Epithelial cell of prostate (primary cell): ENCODE measurements at regions not wholly inside any gene's neighbourhood (a gene's known extent, or its start where the extent isn't known, plus 50 kb on each side); places are given as distances from the start of the nearest gene placed in this dataset.

Experiments used
- DNase-seq: peaks from one replicate; pipeline ENCODE4 v3.0.0-alpha.2; 2011; ENCODE audit warnings: low read depth, low spot score
- H3K27ac ChIP-seq: fragments of 450-650 bp; 2 replicates; pipeline ENCODE4 v1.5.1; 2017; ENCODE audit warnings: mild to moderate bottlenecking

DNA sequence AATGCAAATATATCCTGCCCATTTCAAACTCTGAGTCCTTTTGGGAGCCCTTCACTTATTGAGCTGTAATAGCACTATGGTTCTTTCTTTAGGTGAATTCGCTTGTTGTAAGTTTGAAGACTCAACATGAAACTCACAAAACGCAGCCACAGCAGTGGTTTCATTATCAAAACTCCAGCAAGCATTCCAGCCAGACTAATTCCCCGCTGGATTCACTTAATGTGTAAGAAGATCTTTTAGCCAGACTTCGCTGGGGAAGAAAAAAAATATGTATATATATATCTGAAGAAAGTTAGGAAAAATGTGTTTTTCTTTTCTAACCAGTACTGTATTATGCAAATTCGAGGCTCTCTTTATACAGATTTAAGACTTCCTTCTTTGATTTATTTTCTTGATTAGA is 241.1 kb downstream of the WNT5A start:
- H3K27ac ChIP-seq, result no peak overlapping the region
- DNase-seq, result no peak

DNA sequence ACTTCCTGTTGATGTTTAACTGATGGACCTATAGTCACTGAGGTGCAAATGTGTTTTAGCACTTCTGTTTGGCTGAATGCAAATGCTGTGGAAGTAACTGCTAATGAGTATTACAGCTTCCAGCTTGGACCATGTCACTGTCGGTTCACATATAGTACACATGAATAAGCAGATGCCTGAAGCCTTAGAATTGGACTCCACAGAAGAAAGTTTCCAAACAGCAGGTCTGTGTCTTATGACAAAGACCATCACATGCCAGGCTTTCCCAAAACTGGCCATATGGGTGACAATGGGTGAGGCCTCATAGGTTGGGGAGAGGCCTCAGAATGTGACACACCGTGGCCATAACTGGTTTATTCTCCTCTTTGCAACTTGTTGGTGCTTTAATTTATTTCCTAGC is 241.8 kb downstream of the WNT5A start:
- DNase-seq, result no peak
- H3K27ac ChIP-seq, result no peak overlapping the region

- no peak for DNase-seq
- H3K27ac ChIP-seq, result no peak overlapping the region
Observed at GRCh38 chr3:55244247-55244646, 242.9 kb downstream of the WNT5A start.

DNA sequence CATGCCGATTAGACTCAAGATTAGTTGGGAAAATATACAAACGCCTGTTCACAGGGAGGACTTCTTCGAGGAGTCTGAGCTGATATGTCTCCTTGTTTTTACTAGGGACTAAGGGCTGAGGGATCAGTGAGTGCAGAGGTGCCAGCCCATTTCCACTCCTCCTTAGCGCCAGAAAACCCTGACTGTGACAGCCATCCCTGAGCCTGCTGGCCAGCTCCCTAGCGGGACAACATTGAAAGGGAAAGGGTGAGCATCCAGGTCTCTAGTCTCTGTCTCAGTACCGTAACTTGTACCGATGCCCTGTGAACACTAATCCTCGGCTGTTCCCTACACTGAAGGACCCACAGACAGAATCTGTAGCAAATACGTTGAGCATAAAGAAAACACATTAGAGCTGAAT is 243.4 kb downstream of the WNT5A start:
- DNase-seq, result no peak

DNA sequence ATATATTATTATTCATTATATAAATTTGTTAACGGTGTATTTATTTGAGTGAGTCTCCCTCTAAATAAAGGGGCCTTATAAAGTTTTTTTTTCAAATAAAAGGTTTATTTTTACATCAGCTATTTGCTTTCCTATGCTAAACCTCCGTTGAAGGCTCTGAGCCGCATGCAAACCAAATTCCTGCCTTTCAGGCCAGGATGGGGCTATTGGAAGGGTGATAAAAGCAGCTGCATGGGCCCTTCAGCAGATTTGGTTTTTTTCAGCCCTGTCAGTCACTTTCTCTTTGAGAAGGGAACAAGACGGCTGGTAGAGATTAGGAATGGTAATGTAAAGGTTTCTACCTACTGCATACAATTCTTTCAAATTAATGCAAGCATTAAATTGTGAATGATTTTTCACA is 244.2 kb downstream of the WNT5A start:
- no peak overlapping the region for H3K27ac ChIP-seq
- no peak for DNase-seq

More for the DNA sequence above, 243.4 kb downstream of the WNT5A start:
- no peak overlapping the region for H3K27ac ChIP-seq

DNA sequence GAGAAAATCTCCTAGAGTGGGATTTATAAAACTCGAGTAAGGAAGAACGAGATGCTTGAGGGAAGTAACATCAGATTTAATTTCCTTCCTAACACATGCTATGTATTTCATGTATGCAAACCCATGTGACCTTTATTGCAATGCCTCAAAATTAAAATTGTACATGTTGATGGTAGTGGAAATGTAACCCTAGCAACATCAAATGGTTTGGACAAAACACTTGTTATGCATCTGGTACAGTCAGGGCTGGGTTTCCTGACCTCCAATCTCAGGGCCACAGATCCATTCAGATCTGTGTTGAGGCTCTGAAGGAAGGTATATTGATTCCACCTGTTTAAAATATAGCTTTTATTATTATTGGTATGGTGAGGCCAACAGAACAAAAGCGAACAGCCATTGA is 246.0 kb downstream of the WNT5A start:
- H3K27ac ChIP-seq, result no peak overlapping the region
- no peak for DNase-seq

DNA sequence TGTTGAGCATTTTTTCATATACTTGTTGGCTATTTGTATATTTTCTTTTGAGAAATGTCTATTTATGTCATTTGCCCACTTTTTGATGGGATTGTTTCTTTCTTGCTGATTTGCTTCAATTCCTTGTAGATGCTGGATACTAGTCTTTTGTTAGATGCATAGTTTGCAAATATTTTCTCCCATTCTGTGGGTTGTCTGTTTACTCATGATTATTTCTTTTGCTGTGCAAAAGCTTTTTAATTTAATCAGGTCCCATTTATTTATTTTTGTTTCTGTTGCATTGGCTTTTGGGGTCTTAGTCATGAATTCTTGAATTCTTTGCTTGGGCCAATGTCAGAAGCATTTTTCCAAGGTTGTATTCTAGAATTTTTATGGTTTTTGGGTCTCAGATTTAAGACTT is 251.7 kb downstream of the WNT5A start:
- DNase-seq, result no peak
- no peak overlapping the region for H3K27ac ChIP-seq

GRCh38 chr3:55226696-55227095 is 260.4 kb downstream of the WNT5A start:
- DNase-seq, result no peak
- H3K27ac ChIP-seq, result no peak overlapping the region

- DNase-seq, result no peak
Observed at GRCh38 chr3:55218577-55218976, 268.5 kb downstream of the WNT5A start.

GRCh38 chr3:55207744-55208143 is 279.4 kb downstream of the WNT5A start:
- no peak overlapping the region for H3K27ac ChIP-seq
- DNase-seq, result no peak

More at GRCh38 chr3:55218577-55218976, 268.5 kb downstream of the WNT5A start:
- no peak overlapping the region for H3K27ac ChIP-seq

DNA sequence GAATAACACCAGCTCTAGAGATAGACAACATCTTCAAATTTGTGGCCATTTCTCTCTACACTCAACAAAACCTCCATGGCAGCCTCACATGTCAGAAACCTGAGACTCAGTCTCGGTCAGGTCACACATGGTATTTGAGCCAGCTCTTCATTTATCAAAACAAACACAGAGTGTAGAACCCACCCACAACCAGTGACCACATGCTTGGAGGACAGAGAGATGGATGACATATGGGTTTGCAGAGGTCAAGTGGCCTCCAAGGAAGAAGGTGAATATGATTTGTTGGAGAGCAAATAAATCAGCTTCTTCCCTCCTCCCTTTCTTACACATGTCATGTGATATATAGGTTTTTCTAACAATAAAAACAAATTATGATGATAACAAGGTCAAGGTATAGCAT is 278.1 kb upstream of the LRTM1 start:
- no peak for DNase-seq

GRCh38 chr3:55204417-55204816 is 276.6 kb upstream of the LRTM1 start:
- DNase-seq, result no peak
- no peak overlapping the region for H3K27ac ChIP-seq

More for the DNA sequence above, 278.1 kb upstream of the LRTM1 start:
- no peak overlapping the region for H3K27ac ChIP-seq

- no peak overlapping the region for H3K27ac ChIP-seq
- no peak for DNase-seq
Observed at GRCh38 chr3:55203546-55203945, 275.7 kb upstream of the LRTM1 start.

DNA sequence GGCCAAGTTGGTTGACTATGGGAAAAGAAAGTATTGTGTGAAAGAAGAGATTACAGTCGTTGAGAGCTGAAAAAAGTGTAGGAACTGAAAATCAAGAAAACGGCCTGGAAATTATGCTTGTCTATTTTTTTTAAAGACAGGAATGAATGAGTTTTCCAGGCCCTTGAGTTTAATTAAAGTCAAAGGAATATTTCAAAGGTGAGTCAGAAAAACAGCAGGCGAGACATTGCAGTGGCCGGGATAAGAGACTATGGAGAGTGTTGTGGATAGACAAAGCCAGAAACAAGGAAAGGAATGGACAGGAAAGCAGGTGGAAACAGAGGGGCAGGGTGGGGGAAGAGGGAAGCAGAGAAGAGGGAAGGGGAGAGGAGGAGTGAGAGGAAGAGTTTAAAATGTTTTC is 275.1 kb upstream of the LRTM1 start:
- no peak overlapping the region for H3K27ac ChIP-seq
- no peak for DNase-seq

GRCh38 chr3:55202326-55202725 is 274.5 kb upstream of the LRTM1 start:
- no peak for DNase-seq
- no peak overlapping the region for H3K27ac ChIP-seq

GRCh38 chr3:55201779-55202178 is 273.9 kb upstream of the LRTM1 start:
- H3K27ac ChIP-seq, result no peak overlapping the region
- no peak for DNase-seq

DNA sequence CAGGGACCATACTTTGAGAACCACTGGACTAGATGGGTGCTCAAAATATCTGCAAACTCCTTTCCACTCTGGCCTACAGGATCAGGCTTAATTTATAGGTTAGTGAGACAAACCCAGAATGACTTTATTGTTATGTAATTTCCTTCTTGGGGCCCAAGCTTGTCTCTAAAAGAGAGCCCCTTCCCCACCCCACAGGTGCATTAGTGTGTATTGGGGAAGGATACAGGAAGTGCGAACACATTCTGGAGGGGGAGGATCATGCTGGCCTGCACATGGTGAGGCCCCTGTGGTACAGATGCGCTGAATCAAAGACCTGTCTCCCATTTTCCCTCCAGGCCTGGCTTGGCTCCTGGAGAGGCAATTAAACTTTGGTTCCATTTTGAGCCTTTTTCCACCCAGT is 273.0 kb upstream of the LRTM1 start:
- DNase-seq, result no peak
- no peak overlapping the region for H3K27ac ChIP-seq

DNA sequence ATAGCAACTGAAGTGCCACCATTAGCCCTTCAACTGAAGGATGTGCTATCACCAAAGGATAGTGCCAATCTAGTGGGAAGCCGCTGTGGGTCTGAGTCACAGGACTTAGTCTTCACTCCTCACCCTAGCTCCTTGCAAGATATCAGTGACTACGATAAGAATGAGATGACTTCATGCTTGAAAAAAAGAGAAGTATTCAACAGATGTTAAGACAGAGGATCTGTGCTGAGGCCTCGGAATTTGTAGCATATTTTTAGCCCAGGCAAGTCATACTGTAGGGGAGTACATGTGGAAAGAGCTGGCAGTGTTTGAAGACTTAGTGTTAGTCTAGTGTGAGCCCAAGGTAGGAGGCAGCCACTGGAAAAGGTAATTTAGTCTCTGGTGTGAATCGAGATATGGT is 270.7 kb upstream of the LRTM1 start:
- no peak for DNase-seq
- no peak overlapping the region for H3K27ac ChIP-seq

DNA sequence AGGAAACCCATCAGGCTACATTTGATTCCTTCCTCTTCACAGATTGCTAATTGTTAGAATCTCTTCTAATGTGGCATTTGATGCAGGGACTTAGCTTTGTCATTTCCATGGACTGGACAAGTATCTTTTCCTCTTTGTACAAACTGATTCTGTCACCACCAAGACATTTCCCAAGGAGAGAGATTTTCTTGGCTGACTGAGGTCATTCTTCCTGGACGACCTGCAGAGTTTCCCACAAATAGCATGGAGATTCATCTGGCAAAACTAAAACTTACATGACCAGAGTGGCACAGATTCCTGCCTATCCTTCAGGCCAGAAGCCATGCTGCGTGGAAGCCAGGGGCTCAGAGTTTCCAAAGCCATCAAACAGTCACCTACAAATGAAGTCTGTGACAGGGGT is 269.2 kb upstream of the LRTM1 start:
- no peak for DNase-seq
- no peak overlapping the region for H3K27ac ChIP-seq

GRCh38 chr3:55196495-55196894 is 268.6 kb upstream of the LRTM1 start:
- no peak overlapping the region for H3K27ac ChIP-seq
- no peak for DNase-seq

GRCh38 chr3:55194376-55194775 is 266.5 kb upstream of the LRTM1 start:
- no peak for DNase-seq
- no peak overlapping the region for H3K27ac ChIP-seq

DNA sequence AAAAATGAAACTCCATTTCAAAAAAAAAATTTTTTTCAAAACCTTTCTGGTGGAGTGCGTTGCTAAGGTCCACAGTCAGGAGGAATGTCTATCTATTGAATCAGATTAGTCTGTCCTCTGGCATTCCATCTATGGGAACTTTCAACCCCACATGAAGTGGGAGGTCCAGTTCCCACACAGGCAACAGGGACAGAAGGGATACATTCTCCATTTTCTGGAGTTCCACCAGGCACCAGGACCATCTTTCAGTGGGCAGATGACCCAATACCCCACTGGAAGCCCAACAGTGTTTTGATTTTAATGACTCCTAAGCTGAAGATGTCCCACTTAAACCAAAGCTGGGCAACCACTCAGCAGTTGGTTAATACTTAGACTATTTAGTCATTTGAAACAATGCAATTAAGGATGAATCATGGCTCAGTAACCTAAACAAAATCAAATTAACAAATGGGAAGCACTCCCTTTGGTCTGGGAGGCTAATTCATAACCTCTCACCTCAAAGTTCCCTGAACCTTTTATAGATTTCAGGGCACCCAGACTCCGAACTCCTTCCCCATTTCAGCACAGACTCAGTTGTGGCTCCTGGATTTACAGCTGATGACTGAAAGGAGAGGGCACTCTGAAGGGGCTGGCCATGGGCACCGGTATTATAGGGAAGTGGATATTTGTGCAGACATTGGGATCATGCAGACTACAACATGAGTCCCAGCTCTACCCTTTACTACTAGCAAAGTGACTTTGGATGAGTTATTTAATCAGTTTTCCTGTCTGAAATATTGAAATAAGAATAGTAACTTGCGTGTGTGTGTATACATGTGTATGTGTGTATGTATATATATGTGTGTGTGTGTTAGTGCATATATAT is 264.3 kb upstream of the LRTM1 start:
- no peak for DNase-seq
- H3K27ac ChIP-seq, result no peak overlapping the region
